Endothelial cell of umbilical vein (primary cell): ENCODE measurements at regions not wholly inside any gene's neighbourhood (a gene's known extent, or its start where the extent isn't known, plus 50 kb on each side); places are given as distances from the start of the nearest gene placed in this dataset.

ENCODE experiments used
- BruUV-seq: library from RNA; stranded (reverse); fragments of 400-500 nt; replicated peaks from 2 replicates; lab custom pipeline; 2021; lab: Mats Ljungman, UMichigan
- CTCF ChIA-PET: fragments of 300-600, 350-600 bp; sonication (Branson Sonifier 250); formaldehyde crosslinking; loops from one replicate; lab custom pipeline; 2021; ENCODE audit warnings: antibody characterized with exemption, inconsistent platforms; lab: Charles Lee
- POLR2A ChIA-PET: fragments of 300-600, 350-600 bp; sonication (Branson Sonifier 250); formaldehyde crosslinking; loops from one replicate; lab custom pipeline; 2021; ENCODE audit warnings: antibody characterized with exemption, inconsistent platforms; lab: Charles Lee
- DNase-seq: peaks from one replicate; pipeline ENCODE4 v3.0.0-alpha.2; 2011; ENCODE audit warnings: low read depth, low spot score
- FAIRE-seq: peaks from 2 replicates; lab custom pipeline; 2011; peaks lifted over from hg19 to GRCh38; lab: Jason Lieb, UNC
- H2AFZ ChIP-seq: 2 replicates; pipeline ENCODE4 v1.6.0; 2012; ENCODE audit warnings: low read depth, low read length, control low read depth, inconsistent platforms
- H3K27ac ChIP-seq: 2 replicates; pipeline ENCODE4 v1.5.1; 2011; ENCODE audit warnings: low read depth, mild to moderate bottlenecking, control low read depth, low read length, moderate library complexity; ENCODE audit not compliant: insufficient read depth
- H3K27me3 ChIP-seq, 2 experiments: 2 replicates each; pipeline versions ENCODE4 v1.6.0 to v1.6.1; 2011; ENCODE audit warnings: low read length in 2 of 2, mixed read lengths in 1 of 2; ENCODE audit not compliant: control insufficient read depth in 2 of 2, insufficient read depth in 2 of 2
- H3K36me3 ChIP-seq, 2 experiments: 2 replicates in 1 of 2; 3 replicates in 1 of 2; pipeline ENCODE4 v1.5.1; 2011; ENCODE audit warnings: low read length in 2 of 2, mild to moderate bottlenecking in 1 of 2, moderate library complexity in 1 of 2; ENCODE audit not compliant: control insufficient read depth in 2 of 2, insufficient read depth in 2 of 2; ENCODE audit errors: extremely low read depth in 1 of 2
- H3K4me1 ChIP-seq: 3 replicates; pipeline ENCODE4 v1.5.1; 2011; ENCODE audit warnings: mild to moderate bottlenecking, low read length; ENCODE audit not compliant: control insufficient read depth, insufficient read depth; ENCODE audit errors: extremely low read depth
- H3K4me2 ChIP-seq: 2 replicates; pipeline ENCODE4 v1.6.1; 2011; ENCODE audit warnings: low read length, control low read depth, mixed read lengths; ENCODE audit not compliant: insufficient read depth
- H3K4me3 ChIP-seq, 3 experiments: fragments of 200-600 bp in 1 of 3; sonication (generic), shearing (Covaris generic) in 1 of 3; replicated peaks in 1 of 3; 2 replicates each; pipeline ENCODE4 v1.5.1; 2011 to 2016; ENCODE audit warnings: control low read depth in 3 of 3, low read length in 3 of 3, mild to moderate bottlenecking in 2 of 3, inconsistent platforms in 1 of 3, low read depth in 1 of 3, moderate library complexity in 1 of 3; ENCODE audit not compliant: insufficient read depth in 1 of 3
- H3K79me2 ChIP-seq: 2 replicates; pipeline ENCODE4 v1.6.0; 2012; ENCODE audit warnings: low read length, inconsistent platforms; ENCODE audit not compliant: control insufficient read depth, insufficient read depth
- H3K9ac ChIP-seq: replicated peaks from 2 replicates; pipeline ENCODE3; 2011; ENCODE audit warnings: low read length, control low read depth; ENCODE audit not compliant: insufficient read depth; ENCODE audit errors: extremely low read depth
- H3K9me1 ChIP-seq: replicated peaks from 3 replicates; pipeline ENCODE4 v1.6.0; 2011; ENCODE audit warnings: mild to moderate bottlenecking, low read length; ENCODE audit not compliant: control insufficient read depth, insufficient read depth; ENCODE audit errors: extremely low read depth
- H3K9me3 ChIP-seq: replicated peaks from 2 replicates; pipeline ENCODE4 v1.5.1; 2012; ENCODE audit warnings: low read length, inconsistent platforms; ENCODE audit not compliant: control insufficient read depth, insufficient read depth
- H4K20me1 ChIP-seq: replicated peaks from 2 replicates; pipeline ENCODE3; 2011; ENCODE audit warnings: mild to moderate bottlenecking, low read length; ENCODE audit not compliant: control insufficient read depth, insufficient read depth; ENCODE audit errors: extremely low read depth
- CTCF ChIP-seq, 2 donors: IDR thresholded peaks; 1 replicate in 1 of 2; 2 replicates in 1 of 2; pipeline ENCODE4 v1.5.1; 2011; ENCODE audit warnings: low read length in 2 of 2, mild to moderate bottlenecking in 2 of 2, moderate library complexity in 2 of 2, control low read depth in 1 of 2, inconsistent platforms in 1 of 2, low read depth in 1 of 2; ENCODE audit not compliant: insufficient read depth in 1 of 2; ENCODE audit errors: extremely low read depth in 1 of 2
- EZH2 ChIP-seq: IDR thresholded peaks from 2 replicates; pipeline ENCODE4 v1.6.1; 2012; ENCODE audit warnings: borderline replicate concordance, low read depth, mild to moderate bottlenecking, moderate library complexity, low read length, inconsistent platforms; ENCODE audit not compliant: severe bottlenecking
- FOS ChIP-seq: IDR thresholded peaks from 2 replicates; pipeline ENCODE4 v1.6.1; 2011; ENCODE audit warnings: mild to moderate bottlenecking, low read length, moderate library complexity, borderline replicate concordance; ENCODE audit not compliant: insufficient read depth
- GATA2 ChIP-seq: IDR thresholded peaks from 2 replicates; pipeline ENCODE4 v1.7.0; 2011; ENCODE audit warnings: low read depth, mild to moderate bottlenecking, moderate library complexity, mixed read lengths, low read length; ENCODE audit not compliant: insufficient read length, insufficient read depth
- JUN ChIP-seq: IDR thresholded peaks from 2 replicates; pipeline ENCODE4 v1.6.1; 2011; ENCODE audit warnings: borderline replicate concordance, low read depth; ENCODE audit not compliant: insufficient read length, insufficient read depth
- MYC ChIP-seq: IDR thresholded peaks from one replicate; pipeline ENCODE4 v1.6.1; 2011; ENCODE audit warnings: mild to moderate bottlenecking, low read depth, low read length
- POLR2A ChIP-seq: IDR thresholded peaks from 2 replicates; pipeline ENCODE4 v1.6.1; 2012; ENCODE audit warnings: low read depth, mild to moderate bottlenecking, control low read depth, low read length
- POLR2AphosphoS5 ChIP-seq: IDR thresholded peaks from 2 replicates; pipeline ENCODE4 v1.6.1; 2012; ENCODE audit warnings: low read depth, mild to moderate bottlenecking, control low read depth, low read length, moderate library complexity; ENCODE audit not compliant: insufficient read depth
- dilution Hi-C: fragments of 300-500 bp; cut with MboI; formaldehyde crosslinking; loops from one replicate; pipeline ENCODE4 v1.15.0; 2019; ENCODE audit warnings: low sequenced_read_pairs; ENCODE audit not compliant: extremely low pct_ligation_motif_present
- intact Hi-C: fragments of 100-400 bp; cut with micrococcal nuclease; formaldehyde crosslinking; loops from one replicate; pipeline ENCODE4 v1.10.0; 2022
- TF ChIP-seq, protein P1 (sequence below): IDR thresholded peaks from 2 replicates; pipeline ENCODE4 v1.6.1; 2011; ENCODE audit not compliant: insufficient read depth, insufficient read length

DNA sequence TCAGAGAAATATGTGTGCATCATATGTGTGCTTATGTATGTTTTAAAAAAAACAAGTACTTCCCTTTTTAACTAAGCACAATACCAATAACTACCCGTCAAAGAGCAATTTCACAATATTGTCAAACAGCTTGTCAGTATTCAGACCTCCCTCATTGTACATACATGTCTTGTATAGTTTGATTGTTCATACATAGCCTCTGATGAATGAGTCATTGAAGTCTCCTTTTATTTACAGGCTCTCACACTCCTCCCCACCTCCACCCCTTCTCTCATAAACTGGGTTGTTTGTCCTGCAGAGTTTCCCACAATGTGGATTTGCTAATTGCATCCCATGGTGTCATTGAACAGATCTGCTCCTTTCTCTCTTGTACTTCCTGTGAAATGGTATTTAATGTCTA lies 132.8 kb upstream of the L3MBTL4 start:
- TF ChIP-seq POLR2AphosphoS5 = no peak
- TF ChIP-seq GATA2 = no peak
- no peak for TF ChIP-seq POLR2A
- TF ChIP-seq, protein P1, sequence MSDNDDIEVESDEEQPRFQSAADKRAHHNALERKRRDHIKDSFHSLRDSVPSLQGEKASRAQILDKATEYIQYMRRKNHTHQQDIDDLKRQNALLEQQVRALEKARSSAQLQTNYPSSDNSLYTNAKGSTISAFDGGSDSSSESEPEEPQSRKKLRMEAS = no peak
- no peak for TF ChIP-seq EZH2
- TF ChIP-seq FOS = no peak
- no peak for TF ChIP-seq MYC
- TF ChIP-seq JUN = no peak
- TF ChIP-seq CTCF (IDR thresholded peaks at IDR 0.05; ENCODE audit: extremely low read depth in 1 of 2, insufficient read depth in 1 of 2, low read depth in 1 of 2, low read length in 2 of 2) = no peak
- H3K27me3 ChIP-seq = no peaks in the 10 kb centered on the region
- ChIA-PET POLR2A (no interaction called here), CTCF (no interaction called here)
- BruUV-seq = no TSS peak
- FAIRE-seq = no peak
- H3K9ac ChIP-seq = no peak overlapping the region
- H3K4me2 ChIP-seq = no peak overlapping the region
- H3K9me1 ChIP-seq = no peaks in the 10 kb centered on the region
- H3K4me3 ChIP-seq = no peak overlapping the region
- dilution Hi-C loops = loop anchor here (25.0 kb wide), 1 partner anchor 340 kb away; no protein-coding TSS in a partner anchor
- no peaks in the 10 kb centered on the region for H3K9me3 ChIP-seq
- no peaks in the 10 kb centered on the region for H3K4me1 ChIP-seq
- no peak overlapping the region for H3K27ac ChIP-seq
- no peak for DNase-seq
- intact Hi-C loops = no loop called here
- H3K79me2 ChIP-seq = no peaks in the 10 kb centered on the region
- no peak overlapping the region for H2AFZ ChIP-seq
- H4K20me1 ChIP-seq = no peaks in the 10 kb centered on the region
- no peaks in the 10 kb centered on the region for H3K36me3 ChIP-seq
